Heart right ventricle (tissue), 16 donors: ENCODE measurements at regions not wholly inside any gene's neighbourhood (a gene's known extent, or its start where the extent isn't known, plus 50 kb on each side); places are given as distances from the start of the nearest gene placed in this dataset.

Experiments
- ATAC-seq, 8 donors: fragments of 200-7000 bp; cut with Tn5 transposase; one replicate each; pipeline ENCODE4 v1.9.1; 2020; ENCODE audit warnings: mild to moderate bottlenecking in 8 of 8, moderate library complexity in 8 of 8, moderate number of reproducible peaks in 1 of 8
- DNase-seq, 2 donors: peaks; one replicate each; pipeline ENCODE4 v3.0.0-alpha.2; 2020
- H3K27ac ChIP-seq, 10 donors: fragments of 200-600 bp; sonication (generic) in 2 of 10; one replicate each; pipeline versions ENCODE4 v1.5.0 to v1.8.0; 2020 to 2022; ENCODE audit warnings: mild to moderate bottlenecking in 3 of 10
- H3K27me3 ChIP-seq, 7 donors: fragments of 200-600 bp; one replicate each; pipeline ENCODE4 v1.8.0; 2021 to 2022; ENCODE audit warnings: mild to moderate bottlenecking in 2 of 7
- H3K36me3 ChIP-seq, 9 donors: fragments of 200-600 bp; sonication (generic) in 1 of 9; one replicate each; pipeline versions ENCODE4 v1.5.0 to v1.8.0; 2020 to 2022; ENCODE audit warnings: mild to moderate bottlenecking in 2 of 9
- H3K4me1 ChIP-seq, 9 donors: fragments of 200-600 bp; sonication (generic) in 1 of 9; one replicate each; pipeline versions ENCODE4 v1.5.0 to v1.8.0; 2020 to 2022; ENCODE audit warnings: mild to moderate bottlenecking in 4 of 9
- H3K4me3 ChIP-seq, 10 donors: fragments of 200-600 bp; sonication (generic) in 2 of 10; one replicate each; pipeline versions ENCODE4 v1.5.0 to v1.8.0; 2020 to 2022; ENCODE audit warnings: mild to moderate bottlenecking in 7 of 10, moderate library complexity in 2 of 10
- H3K9me3 ChIP-seq, 11 donors: fragments of 200-600 bp in 10 of 11; sonication (generic) in 2 of 11; one replicate each; pipeline versions ENCODE4 v1.5.0 to v1.8.0; 2013 to 2022; ENCODE audit warnings: mild to moderate bottlenecking in 2 of 11, control low read depth in 1 of 11, moderate library complexity in 1 of 11
- CTCF ChIP-seq, 9 donors: fragments of 200-600 bp; sonication (generic) in 2 of 9; IDR thresholded peaks; one replicate each; pipeline versions ENCODE4 v1.5.0 to v1.8.0; 2021 to 2022; ENCODE audit warnings: antibody characterized with exemption in 9 of 9, mild to moderate bottlenecking in 5 of 9, moderate library complexity in 1 of 9
- WGBS, 2 donors: extraction: QIAGEN DNeasy Blood & Tissue Kit; methylation state at CpG; one replicate each; pipeline ENCODE4 v1.1.7; 2013; ENCODE audit warnings: inconsistent platforms in 1 of 2; 5-methylcytosine and 5-hydroxymethylcytosine counted together
- intact Hi-C, 10 donors: fragments of 100-400 bp; cut with DNase I; formaldehyde crosslinking; loops; one replicate each; pipeline versions ENCODE4 v1.11.1 to v1.14.2; 2022
- donor health status: Arrhythmogenic right ventricular cardiomyopathy.
- donor health status: ischemic (EF 13 %, LVEDD 7.1; RV severe dilation, severe dysfunction).
- donor health status: healthy with polysubstance abuse.
- donor health status: DM: no; HTN: yes; CAD: no.
- donor health status: DM: no; HTN: no; CAD: no.
- donor health status: ischemic (EF 25% LVEDD 6.9; RV normal size, moderate dysfunction).
- donor health status: ischemic (EF 25% LVEDD 5.7; RV mildly dilated, moderate dysfunction).
- donor health status: healthy.
- donor health status: DM: yes; HTN: yes; CAD: no.
- donor health status: Ischemic cardiomyopathy.
- donor health status: ischemic (EF 35%, LVEDD 5.7; RV mildly dilated, moderate dysfunction).
- donor health status: nonischemic (EF 11% LVEDD 7.7; RV severe dilation, severe dysfunction).
- donor health status: DM: yes; HTN: yes; CAD: no.
- donor health status: PGD.
- donor health status: ischemic (EF 29% LVEDD 5.4; RV normal size, mild dysfunction).
- donor health status: nonischemic (EF 23%, LVEDD 6.1; RV moderate dilation, normal function).

GRCh38 chr6:140079328-140079727 lies 704.9 kb upstream of the CITED2 start:
- TF ChIP-seq CTCF (IDR thresholded peaks at IDR 0.05): no peak
- Histone ChIP-seq H3K36me3 (no peaks in the 10 kb centered on the region), H3K9me3 (no peaks in the 10 kb centered on the region), H3K27me3 (no peaks in the 10 kb centered on the region), H3K4me3 (peak overlapping the region in 9 of 10 donors; percentile 2 to 42 (median 21)), H3K4me1 (peaks cover 0 to 36% (median 22%) of the 10 kb centered on the region in 9 donors), H3K27ac (peak overlapping the region; percentile 71 to 89 (median 82))
- WGBS, 2 donors: 34 to 41% methylated on average over 5 of the region's 5 CpGs
- ATAC-seq (peak; percentile 83 to 98 (median 94)), DNase-seq (peak; percentile 28 to 37)
- intact Hi-C loops: loop anchor here in 6 of 10 donors (2.0 to 10.0 kb wide), 12 partner anchors 102 to 1483 kb away; partner anchors contain the start of gene CITED2 (in 4 of the 6)

- intact Hi-C loops: loop anchor here in 6 of 10 donors (2.0 to 10.0 kb wide), 12 partner anchors 101 to 1484 kb away; partner anchors contain the start of gene CITED2 (in 4 of the 6)
- peak overlapping the region in 2 of 10 donors; percentile 3 to 12 for H3K4me3 ChIP-seq
- no peaks in the 10 kb centered on the region for H3K36me3 ChIP-seq
- H3K9me3 ChIP-seq: no peaks in the 10 kb centered on the region
- peaks cover 0 to 36% (median 22%) of the 10 kb centered on the region in 9 donors for H3K4me1 ChIP-seq
- H3K27ac ChIP-seq: peak overlapping the region; percentile 71 to 89 (median 82)
- H3K27me3 ChIP-seq: no peaks in the 10 kb centered on the region
- WGBS, 2 donors: 10% methylated on average over 3 of the region's 3 CpGs
- DNase-seq (peak in 1 of 2 donors; percentile 51), ATAC-seq (peak; percentile 45 to 83 (median 60))
- TF ChIP-seq CTCF (IDR thresholded peaks at IDR 0.05): no peak
Measured at GRCh38 chr6:140078561-140079125, 704.2 kb upstream of the CITED2 start.

GRCh38 chr6:140077827-140078560 lies 703.5 kb upstream of the CITED2 start:
- 72 to 80% methylated on average over 5 of the region's 5 CpGs for whole genome bisulfite sequencing, 2 donors
- H3K27ac ChIP-seq: peak overlapping the region; percentile 71 to 89 (median 82)
- TF ChIP-seq CTCF (IDR thresholded peaks at IDR 0.05): no peak
- H3K36me3 ChIP-seq: no peaks in the 10 kb centered on the region
- H3K4me1 ChIP-seq: peaks cover 0 to 36% (median 22%) of the 10 kb centered on the region in 9 donors
- H3K9me3 ChIP-seq: no peaks in the 10 kb centered on the region
- H3K27me3 ChIP-seq: no peaks in the 10 kb centered on the region
- DNase-seq: no peak
- H3K4me3 ChIP-seq: no peak overlapping the region
- ATAC-seq: no peak
- intact Hi-C loops: loop anchor here in 6 of 10 donors (2.0 to 10.0 kb wide), 12 partner anchors 101 to 1484 kb away; partner anchors contain the start of gene CITED2 (in 4 of the 6)

- Histone ChIP-seq H3K4me1 (peaks cover 0 to 49% (median 40%) of the 10 kb centered on the region in 9 donors), H3K27me3 (no peaks in the 10 kb centered on the region), H3K4me3 (no peak overlapping the region), H3K9me3 (no peaks in the 10 kb centered on the region), H3K36me3 (no peaks in the 10 kb centered on the region), H3K27ac (no peak overlapping the region)
- ATAC-seq (no peak), DNase-seq (no peak)
- 79 to 85% methylated on average over 1 of the region's 1 CpG for WGBS, 2 donors
- TF ChIP-seq CTCF (IDR thresholded peaks at IDR 0.05): no peak
- intact Hi-C loops: loop anchor here in 6 of 10 donors (5.0 to 10.0 kb wide), 11 partner anchors 99 to 1486 kb away; partner anchors contain the start of gene CITED2 (in 4 of the 6)
Measured at GRCh38 chr6:140076105-140076504, 701.7 kb upstream of the CITED2 start.
